GM12872 (cell line): ENCODE measurements at regions not wholly inside any gene's neighbourhood (a gene's known extent, or its start where the extent isn't known, plus 50 kb on each side); places are given as distances from the start of the nearest gene placed in this dataset.

ENCODE experiments used
- CTCF ChIP-seq: IDR thresholded peaks from 3 replicates; pipeline ENCODE4 v1.5.1; 2011; ENCODE audit warnings: low read depth, mild to moderate bottlenecking, low read length, moderate library complexity; ENCODE audit not compliant: insufficient read depth

- TF ChIP-seq CTCF, result no peak
Measured at GRCh38 chr18:30819619-30820018, 222.9 kb downstream of the DSC3 start.

- no peak for TF ChIP-seq CTCF
Measured at GRCh38 chr18:30814446-30814845, 228.1 kb downstream of the DSC3 start.

- TF ChIP-seq CTCF, result no peak
Measured at GRCh38 chr18:30811580-30811979, 231.0 kb downstream of the DSC3 start.

- no peak for TF ChIP-seq CTCF
Measured at GRCh38 chr18:30810580-30810979, 232.0 kb downstream of the DSC3 start.

GRCh38 chr18:30806823-30807222, 235.7 kb downstream of the DSC3 start:
- no peak for TF ChIP-seq CTCF

GRCh38 chr18:30800800-30801199, 241.7 kb downstream of the DSC3 start:
- no peak for TF ChIP-seq CTCF

- no peak for TF ChIP-seq CTCF
Measured at GRCh38 chr18:30792051-30792450, 250.5 kb downstream of the DSC3 start.

- no peak for TF ChIP-seq CTCF
Measured at GRCh38 chr18:30787410-30787809, 255.1 kb downstream of the DSC3 start.
